Ramos (cell line): ENCODE measurements at regions not wholly inside any gene's neighbourhood (a gene's known extent, or its start where the extent isn't known, plus 50 kb on each side); places are given as distances from the start of the nearest gene placed in this dataset.
"Not testable (repeated sequence)": the region's sequence is repeated elsewhere in the genome, so short reads cannot be mapped to it uniquely, and the experiment has no call there.

Experiments
- in situ Hi-C: fragments of 300-500 bp; cut with MboI; formaldehyde crosslinking; loops from one replicate; pipeline ENCODE4 v1.14.3; 2022; ENCODE audit warnings: low sequenced_read_pairs; ENCODE audit not compliant: unreplicated experiment

DNA sequence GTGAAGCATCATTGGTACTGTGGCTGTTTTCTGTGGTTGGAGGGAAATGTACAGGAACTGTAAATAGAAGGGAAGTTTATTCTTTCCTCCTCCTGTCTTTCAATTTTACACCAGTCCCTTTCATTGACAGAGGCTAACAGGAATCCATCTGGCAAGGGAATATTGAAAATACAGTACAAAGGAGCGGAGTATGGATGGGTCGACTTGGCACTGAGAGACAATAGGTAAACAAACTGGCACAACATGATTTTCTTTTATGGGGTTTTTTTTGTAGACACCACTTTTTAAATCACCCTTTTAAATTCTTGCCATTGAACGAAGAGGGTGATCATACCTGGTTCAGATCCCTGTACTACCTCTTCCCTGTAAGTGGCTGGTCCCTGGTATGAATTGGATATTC lies 341.3 kb downstream of the RWDD3 start:
- in situ Hi-C loops, result no loop called here

DNA sequence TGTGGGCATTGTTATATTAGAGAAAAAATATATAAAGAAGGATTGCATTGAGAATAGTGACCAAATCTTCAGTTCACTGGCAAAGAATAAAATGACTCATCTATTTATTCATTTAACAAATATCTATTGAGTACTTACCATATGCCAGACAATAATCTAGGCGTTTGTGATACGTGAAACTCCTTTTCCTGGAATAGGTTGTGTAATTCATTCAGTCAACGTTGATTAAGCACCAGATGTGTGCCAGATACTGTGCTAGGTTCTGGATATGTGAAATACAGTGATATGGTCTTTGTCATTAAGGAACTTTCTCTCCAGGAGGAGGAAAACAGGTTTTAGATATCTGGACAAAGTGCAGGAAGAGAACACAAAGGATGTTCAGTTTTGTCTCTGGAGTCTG lies 344.5 kb downstream of the RWDD3 start:
- in situ Hi-C loops, result no loop called here

DNA sequence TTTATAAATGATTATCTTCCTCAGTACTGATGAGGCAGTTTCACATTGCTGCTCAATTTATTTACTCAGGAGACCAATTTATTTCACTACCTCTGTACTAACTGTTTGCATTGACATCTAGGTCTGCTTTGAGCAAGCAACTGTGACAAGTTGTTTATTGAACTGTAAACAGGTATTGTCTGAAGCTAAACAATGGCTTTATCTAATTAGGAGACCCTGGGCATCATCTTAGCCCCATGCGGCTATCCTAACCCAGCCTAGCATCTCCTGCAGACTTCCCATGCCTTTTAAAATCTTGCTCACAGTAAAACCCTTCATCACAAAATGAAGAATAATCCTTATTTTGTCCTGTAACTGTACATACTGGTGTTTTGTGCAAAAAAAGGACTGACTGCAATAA lies 348.2 kb downstream of the RWDD3 start:
- in situ Hi-C loops, result no loop called here

DNA sequence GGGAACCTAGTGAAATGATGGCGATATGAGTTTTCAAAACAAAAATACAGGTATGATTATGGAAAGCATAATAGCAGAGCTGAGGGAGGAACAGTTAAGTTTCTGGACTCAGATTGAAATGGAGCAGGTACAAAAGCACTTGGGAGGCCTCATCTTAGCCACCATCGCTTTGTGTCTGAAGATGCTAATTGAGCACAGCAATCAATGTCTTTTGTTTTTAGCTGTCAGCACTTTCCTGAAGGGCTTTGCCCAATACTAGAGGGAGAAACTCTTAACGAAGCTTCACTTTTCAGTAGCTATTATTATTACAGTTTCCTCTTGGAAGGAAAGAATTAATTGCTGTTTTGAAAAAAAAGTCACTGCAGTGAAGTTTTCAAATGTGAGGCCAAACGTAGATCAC lies 348.7 kb downstream of the RWDD3 start:
- in situ Hi-C loops, result no loop called here

DNA sequence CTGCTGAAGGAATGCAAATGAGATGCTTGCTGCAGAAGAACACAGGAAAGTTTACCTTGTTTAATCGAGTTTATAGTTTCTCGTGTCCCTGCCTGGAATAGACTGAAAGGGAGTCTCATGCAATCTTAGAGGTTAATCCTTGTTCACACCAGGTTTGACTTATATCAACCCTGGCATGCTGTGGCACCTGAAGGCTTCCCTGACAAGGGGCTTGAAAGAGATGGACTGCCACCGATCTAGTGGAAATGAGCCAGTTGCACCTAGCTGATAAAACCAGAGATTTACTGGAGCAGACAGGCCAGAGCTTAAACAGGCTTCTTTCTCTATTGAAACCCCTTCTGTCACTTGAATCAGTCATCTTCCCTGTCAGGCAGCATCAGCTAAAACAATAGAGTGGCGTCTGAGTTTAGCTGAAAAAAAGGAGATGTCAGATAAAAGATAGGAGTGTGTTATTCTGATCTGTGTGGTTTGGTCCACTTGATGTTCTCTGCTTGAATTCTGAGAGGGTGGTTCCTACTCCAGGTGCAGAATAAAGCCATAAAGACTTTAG lies 349.7 kb downstream of the RWDD3 start:
- in situ Hi-C loops, result no loop called here

DNA sequence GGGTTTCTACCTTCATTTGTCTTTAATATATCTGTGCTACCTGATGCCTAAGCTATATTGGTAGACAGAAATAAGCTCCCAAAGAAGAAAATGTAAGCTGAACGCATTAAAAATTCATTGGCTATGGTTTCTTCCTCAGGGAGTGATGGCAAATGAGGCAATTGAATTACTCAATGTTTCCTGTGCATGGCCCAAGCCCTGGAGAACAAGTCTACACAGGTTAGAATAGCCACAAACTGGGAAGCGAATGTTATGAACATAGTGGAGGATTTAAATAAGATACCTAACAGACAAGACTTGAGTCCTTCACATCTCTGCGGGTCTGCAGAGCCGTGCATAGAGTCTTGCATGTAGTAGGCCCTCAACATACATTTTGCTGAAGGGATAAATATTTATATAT lies 350.3 kb downstream of the RWDD3 start:
- in situ Hi-C loops, result no loop called here

DNA sequence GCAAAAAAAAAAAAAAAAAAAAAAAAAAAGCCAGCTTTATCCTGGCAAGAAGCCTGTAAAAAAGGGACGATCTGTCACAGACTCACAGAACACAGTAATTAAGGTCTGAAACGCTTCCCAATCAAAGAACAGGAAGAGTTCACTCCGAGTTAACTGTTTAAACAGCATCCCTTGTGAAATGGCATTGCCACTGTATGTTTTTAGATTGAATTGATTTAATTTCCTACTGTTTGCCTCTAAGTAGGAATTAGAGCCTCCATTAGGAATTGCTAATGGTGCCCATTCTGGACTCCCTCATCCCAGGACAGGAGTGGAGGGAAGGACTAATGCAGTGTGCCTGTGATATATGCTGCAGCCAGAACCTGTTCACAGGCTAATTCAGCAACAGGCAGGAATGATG lies 370.8 kb downstream of the RWDD3 start:
- in situ Hi-C loops, result no loop called here

DNA sequence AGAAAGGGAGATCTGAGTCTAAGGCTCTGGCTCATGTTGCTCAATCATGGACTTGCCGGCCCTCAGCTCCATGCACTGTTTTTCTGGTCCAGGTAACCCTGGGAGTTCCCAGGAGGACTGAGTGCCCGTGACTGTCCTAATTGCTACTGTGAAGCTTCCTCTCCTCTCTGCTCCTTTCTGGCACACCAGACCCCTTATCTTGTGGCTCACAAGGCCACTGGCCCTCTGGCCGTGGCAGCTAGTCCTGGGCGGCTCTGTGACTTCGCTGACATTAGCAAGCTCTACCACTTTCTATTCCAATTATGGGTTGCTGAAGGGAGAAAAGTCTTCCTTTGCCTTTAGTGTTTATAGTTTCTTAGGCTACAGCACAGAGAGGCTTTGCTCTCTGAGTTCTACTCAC lies 380.2 kb downstream of the RWDD3 start:
- in situ Hi-C loops, result no loop called here

DNA sequence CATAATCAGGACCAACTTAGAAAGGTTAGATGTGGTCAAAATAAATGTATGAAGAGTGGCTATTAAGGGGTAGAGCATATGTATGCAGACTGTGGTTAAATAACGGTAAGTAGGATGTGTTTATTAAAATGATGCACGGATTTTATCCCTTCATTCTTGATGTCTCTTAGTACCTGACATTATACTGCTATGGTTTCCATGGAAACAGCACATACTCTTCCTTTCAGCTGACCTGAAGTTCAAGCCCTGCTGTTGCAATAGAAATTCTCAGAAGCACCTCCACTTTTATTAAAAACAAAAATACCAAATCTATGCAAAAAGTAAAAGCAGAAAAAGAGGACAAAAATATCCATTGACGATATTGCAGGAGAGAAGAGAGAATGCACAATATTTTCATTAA lies 381.4 kb downstream of the RWDD3 start:
- in situ Hi-C loops, result no loop called here

DNA sequence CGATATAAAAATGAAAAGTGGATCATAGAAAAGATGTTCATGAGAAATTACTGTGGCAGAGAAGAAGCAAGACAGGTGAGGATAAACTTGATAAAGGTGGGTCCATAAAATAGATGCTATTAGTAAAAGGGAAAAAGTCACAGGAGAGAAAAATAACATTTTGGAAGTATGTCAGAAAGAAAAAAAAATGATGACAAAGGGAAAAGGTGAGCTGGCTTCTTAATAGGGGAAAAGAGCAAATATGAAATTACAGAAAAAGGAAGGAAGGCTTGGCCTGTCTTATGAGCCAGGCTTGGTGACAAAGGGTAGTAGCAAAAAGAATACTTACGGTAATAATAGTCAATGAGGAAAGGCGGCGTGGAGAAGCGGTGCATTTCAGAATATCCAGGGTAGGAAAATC lies 386.1 kb downstream of the RWDD3 start:
- in situ Hi-C loops, result no loop called here

DNA sequence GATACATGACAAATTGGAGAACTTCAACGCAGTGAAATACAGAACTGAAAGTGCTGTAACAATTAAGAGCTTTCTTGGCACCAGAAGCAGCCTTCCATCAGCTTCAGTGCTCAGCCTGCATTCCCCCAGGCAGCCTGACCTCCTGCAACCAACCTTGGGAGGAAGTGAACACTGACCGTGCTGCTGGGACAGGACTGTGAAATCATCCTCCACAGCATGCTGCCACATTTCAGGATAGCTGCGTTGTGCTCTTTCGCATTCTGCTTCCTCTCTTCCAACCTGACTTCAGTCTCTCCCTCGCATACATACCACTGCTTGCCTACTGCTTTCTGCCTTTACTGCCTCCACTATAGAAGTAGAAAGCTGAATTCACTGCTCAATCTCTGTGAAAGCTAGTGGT lies 388.6 kb downstream of the RWDD3 start:
- in situ Hi-C loops, result no loop called here

DNA sequence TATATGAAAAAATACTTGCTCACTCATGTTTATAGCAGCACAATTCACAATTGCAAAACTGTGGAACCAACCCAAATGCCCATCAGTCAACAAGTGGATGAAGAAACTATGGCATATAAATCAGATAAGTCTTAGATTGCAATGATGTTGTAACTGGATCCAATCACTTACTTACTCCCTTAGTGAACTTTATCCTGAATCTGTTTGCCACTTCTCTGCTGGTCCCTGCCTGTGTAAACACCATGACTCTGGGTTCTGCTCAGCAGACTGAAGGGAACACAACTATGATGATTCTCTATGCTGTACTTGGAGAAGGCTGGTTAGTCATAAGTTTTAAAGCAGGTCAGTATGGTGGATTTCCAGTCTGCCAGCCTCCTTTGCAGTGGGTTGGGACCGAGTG lies 391.2 kb downstream of the RWDD3 start:
- in situ Hi-C loops, result no loop called here

DNA sequence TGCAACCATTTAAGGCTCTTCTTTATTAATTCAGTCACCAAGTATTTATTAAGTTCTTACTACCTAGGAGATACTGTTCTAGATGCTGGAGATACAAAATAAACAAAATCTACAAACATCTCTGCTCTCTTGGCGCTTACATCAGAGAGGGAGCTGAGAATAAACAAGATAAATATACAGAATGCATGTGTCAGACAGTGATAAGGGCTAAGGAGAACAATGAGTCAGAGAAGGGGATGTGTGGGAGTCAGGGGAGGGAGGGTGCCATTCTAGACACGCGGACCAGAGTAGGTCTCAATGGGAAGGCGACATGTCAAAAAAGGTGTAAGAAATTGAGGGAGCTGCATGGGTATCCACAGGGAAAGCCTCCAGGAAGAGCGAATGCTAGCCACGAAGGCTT lies 393.2 kb downstream of the RWDD3 start:
- in situ Hi-C loops, result no loop called here

DNA sequence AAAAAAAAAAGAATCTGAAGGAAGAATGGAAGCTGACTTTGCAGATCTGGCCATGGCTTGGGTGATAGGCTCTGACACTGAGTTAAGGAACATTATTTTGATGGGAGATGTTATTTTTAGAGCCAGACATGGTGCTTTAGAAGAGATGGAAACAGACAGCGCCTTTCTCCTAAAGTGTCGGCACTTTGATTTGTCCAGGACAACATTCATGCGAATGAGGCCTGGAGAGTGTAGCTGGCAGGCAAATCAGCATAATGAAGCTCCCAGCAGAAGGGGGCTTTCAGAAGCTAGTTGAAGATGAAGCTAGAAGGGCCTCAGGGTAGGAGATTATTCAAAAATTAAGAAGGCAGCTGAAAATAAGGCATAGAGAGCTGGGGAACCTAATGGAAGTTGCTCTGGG lies 397.7 kb downstream of the RWDD3 start:
- in situ Hi-C loops, result no loop called here

DNA sequence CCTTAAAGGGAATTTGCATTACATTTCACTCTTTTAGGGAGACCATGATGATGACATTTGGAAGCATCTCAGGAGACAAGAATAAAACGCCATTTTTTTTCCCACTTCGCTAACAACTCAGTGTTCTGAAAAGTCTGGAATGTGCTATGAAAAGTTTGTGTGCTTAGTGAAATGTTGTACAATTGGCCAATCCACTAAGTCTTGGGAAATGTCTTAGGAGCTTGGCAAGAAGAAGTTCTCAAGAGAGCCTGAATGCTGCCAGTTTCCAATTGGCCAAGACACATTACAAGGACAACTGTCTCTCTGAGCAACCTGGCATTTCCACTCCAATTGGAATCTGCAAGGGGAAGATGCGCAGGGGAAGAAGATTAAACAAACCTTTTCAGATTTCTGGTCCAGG lies 401.8 kb downstream of the RWDD3 start:
- in situ Hi-C loops, result no loop called here

DNA sequence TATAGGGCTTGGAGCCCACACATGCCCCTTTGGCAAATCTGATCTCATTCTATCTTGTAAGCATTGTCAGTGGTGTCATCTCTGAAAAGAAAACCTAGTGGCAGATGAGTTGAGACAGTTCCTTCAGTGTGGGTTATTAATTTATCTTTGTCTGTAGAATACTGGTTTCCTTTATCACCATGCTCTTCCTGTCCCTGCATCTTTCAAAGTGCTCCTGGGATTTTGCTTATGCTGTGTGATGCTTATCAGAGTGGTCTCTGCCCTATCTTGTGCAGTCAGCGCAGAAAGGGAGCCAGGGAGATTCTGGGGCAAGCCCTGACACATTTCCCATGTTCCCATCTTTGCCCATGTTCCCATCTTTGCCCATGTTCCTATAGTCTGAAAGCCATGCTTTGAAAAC lies 402.9 kb downstream of the RWDD3 start:
- in situ Hi-C loops, result no loop called here

DNA sequence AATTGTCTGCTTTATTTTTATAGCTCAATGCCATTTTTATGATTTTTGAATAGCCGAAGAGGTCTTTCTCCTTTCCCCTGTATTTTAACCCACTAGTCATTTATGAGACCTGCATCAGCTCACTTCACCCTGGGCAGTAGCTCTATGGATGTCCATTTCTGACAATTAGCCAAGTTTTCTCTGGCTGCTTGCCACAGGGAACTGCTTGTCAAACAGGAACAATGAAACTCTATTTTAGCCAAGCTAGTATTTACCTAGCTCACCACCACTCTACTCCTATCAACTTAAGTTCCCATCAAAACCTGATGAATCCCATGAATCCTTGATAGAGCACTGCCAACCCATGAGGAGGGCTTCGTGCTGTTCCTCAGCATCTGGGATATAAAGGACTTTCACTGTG lies 406.7 kb downstream of the RWDD3 start:
- in situ Hi-C loops, result no loop called here

DNA sequence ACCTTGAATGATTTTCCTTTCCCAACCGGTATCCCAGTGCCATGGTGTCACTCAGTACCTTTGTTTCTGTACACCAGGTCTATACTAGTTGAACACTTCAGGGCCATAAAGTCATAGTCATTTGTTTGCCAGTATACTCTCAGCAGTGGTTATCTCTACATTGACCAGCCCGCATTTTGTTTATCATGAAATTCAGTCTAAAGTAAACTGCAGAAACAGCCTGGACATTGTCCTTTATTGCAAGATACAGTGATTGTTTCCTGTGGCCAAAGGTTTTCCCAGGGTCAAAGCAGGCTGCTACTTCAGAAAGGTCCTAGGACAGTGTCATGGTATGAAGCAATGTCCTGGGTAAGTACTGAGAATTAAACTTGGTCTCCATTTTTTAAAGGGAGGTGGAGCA lies 407.4 kb downstream of the RWDD3 start:
- in situ Hi-C loops, result no loop called here

DNA sequence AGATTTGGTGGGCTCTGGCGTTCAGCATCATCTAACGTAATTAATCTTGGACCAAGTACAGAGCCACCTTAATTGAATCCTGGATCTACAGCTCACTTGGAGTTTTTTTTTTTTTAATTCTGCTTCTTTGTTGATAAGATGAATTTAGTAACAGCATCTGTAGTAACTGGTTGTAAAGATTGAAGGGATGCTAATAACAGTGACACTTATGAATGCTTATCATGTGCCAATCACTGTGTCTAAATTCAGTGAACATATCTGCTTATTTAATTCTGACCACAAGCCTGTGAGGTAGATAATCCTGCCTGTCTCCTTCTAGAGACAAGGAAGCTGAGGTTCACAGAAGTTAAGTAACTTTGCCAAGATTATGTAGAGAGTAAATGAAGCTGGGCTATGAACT lies 408.0 kb downstream of the RWDD3 start:
- in situ Hi-C loops, result no loop called here

DNA sequence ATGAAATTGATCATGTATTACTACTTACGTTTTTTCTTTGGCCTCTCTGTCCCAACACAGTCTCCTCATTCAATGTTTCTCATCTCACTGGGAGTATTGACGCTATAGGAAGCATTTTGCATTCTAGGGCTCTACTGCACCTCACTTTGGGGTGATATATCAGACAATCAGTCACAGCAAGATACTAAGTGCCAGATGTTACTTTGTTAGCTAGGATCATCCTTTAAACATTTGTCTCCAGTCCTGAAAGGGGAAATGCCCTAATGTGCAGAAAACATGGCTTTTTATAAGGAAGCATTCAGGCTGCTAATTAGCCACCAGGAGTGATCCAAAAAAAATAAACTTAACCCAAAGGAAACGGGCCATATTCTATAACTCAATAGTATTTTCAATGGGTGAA lies 409.1 kb downstream of the RWDD3 start:
- in situ Hi-C loops, result no loop called here

DNA sequence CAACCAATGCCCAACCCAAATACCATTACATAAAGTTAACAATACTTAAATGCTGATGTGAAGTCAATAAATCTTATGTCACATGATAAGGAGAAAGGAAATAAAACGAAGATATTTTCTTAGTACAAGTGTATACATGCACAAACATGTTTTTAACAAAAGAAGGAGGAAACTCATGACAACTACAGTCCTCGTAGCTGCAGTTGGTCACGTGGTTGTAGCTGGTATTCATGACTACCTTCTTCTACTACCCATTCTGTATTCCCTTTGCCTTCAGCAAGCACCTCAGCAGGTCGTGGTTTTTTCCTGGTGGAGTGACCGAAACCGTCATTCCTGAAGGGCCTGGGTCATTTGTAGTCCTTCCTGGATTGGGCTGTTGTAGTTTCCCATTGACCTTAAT lies 411.1 kb downstream of the RWDD3 start:
- in situ Hi-C loops, result not testable (repeated sequence)

DNA sequence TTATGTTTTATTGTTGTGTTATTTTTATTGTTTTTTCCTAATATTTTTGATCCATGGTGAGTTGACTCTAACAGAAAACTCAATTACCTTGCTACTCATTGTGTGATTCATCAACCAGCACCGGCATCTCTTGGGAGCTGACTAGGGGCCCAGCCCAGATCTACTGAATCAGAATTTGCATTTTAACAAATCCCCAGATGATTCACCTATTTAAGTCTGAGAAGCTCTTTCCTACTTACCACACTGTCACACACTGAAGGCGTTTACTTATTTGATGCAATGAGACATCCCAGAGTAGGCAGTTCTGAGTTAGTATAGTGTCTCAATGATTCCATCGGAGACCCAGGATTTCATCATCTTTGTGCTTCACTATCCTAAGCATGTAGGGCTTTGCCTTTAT lies 416.6 kb downstream of the RWDD3 start:
- in situ Hi-C loops, result no loop called here

DNA sequence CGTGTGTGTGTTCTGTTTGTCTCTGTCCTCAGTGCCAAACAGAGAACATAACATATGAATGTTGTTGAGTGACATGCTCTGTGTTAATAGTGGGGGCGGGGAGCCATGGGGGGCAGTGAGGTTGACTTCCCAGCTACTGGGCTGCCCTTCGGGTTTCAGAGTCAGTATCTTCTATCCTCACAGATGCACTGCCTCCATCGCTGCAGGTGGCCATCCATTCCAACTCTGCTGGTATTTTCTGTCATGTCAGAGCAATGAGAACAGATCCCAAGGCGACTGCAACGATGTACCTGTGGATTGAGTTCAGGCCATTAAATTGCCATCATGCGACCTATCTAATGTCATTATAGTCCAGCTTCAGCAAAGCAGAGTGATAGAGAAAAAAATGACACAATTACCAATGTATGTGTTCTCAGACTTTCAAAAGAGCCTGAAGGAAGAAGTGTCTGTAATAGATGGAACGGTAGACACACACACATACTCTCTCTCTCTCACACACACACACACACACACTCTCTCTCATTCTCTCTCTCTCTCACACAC lies 418.5 kb downstream of the RWDD3 start:
- in situ Hi-C loops, result no loop called here
